ENCODE measurements at regions not wholly inside any gene's neighbourhood (a gene's known extent, or its start where the extent isn't known, plus 50 kb on each side); places are given as distances from the start of the nearest gene placed in this dataset.

DNA sequence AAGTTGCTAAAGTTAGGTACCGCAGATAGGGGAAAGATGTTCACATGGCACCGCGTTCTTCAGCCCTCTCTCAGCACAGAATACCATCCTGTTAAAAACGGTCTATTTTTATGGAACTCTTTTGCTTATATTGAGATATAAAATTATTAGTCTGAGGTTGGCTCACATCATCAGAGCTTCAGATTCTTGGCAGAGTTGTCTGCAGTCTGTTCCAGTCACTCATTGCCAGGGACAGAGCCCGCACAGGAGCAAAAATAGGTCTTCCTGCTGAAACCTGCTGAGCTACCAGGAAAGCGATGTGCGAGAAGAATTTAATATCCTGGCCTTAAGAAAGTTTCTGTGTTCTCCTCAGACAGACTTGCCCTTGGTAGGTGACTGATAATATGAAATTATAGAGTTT, 249.8 kb downstream of the VRK1 start:
- H3K36me3 Mint-ChIP-seq (ENCODE audit: low read depth) = no peaks in the 10 kb centered on the region
- no peak overlapping the region for H3K27ac Mint-ChIP-seq
- no peak overlapping the region for H3K4me3 ChIP-seq (ENCODE audit: low read length)
- H3K27me3 ChIP-seq (ENCODE audit: control insufficient read depth, insufficient read depth, low read length, poor library complexity, severe bottlenecking) = peaks cover 5% of the 10 kb centered on the region
- H3K4me3 Mint-ChIP-seq = no peak overlapping the region
- H3K27me3 Mint-ChIP-seq (ENCODE audit: insufficient read depth) = no peaks in the 10 kb centered on the region
- TF ChIP-seq, protein P1, sequence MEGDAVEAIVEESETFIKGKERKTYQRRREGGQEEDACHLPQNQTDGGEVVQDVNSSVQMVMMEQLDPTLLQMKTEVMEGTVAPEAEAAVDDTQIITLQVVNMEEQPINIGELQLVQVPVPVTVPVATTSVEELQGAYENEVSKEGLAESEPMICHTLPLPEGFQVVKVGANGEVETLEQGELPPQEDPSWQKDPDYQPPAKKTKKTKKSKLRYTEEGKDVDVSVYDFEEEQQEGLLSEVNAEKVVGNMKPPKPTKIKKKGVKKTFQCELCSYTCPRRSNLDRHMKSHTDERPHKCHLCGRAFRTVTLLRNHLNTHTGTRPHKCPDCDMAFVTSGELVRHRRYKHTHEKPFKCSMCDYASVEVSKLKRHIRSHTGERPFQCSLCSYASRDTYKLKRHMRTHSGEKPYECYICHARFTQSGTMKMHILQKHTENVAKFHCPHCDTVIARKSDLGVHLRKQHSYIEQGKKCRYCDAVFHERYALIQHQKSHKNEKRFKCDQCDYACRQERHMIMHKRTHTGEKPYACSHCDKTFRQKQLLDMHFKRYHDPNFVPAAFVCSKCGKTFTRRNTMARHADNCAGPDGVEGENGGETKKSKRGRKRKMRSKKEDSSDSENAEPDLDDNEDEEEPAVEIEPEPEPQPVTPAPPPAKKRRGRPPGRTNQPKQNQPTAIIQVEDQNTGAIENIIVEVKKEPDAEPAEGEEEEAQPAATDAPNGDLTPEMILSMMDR (conservative IDR thresholded peaks at IDR 0.05) = no peak
- no peak overlapping the region for H3K9ac ChIP-seq (ENCODE audit: extremely low read depth, low read length, poor library complexity, severe bottlenecking)
- no peaks in the 10 kb centered on the region for H3K4me1 ChIP-seq (ENCODE audit: control insufficient read depth, insufficient read depth, low read length)
- no peaks in the 10 kb centered on the region for H3K4me1 Mint-ChIP-seq
- H3K9me3 Mint-ChIP-seq = no peaks in the 10 kb centered on the region
- H3K9me3 ChIP-seq (ENCODE audit: control insufficient read depth, low read length) = no peaks in the 10 kb centered on the region
- H3K27ac ChIP-seq (ENCODE audit: low read depth, low read length) = no peak overlapping the region
- DNase-seq = no peak
- no peaks in the 10 kb centered on the region for H3K36me3 ChIP-seq (ENCODE audit: control insufficient read depth, insufficient read depth, low read length)
- WGBS, 2 experiments (ENCODE audit: insufficient coverage in 1 of 2, insufficient read length in 1 of 2) = 94 to 96% methylated on average over 2 to 7 of the region's 7 CpGs

- Histone ChIP-seq H3K27me3 (ENCODE audit: control insufficient read depth, insufficient read depth, low read length, poor library complexity, severe bottlenecking) (no peaks in the 10 kb centered on the region), H3K9ac (ENCODE audit: extremely low read depth, low read length, poor library complexity, severe bottlenecking) (no peak overlapping the region), H3K27ac (ENCODE audit: low read depth, low read length) (no peak overlapping the region), H3K4me1 (ENCODE audit: control insufficient read depth, insufficient read depth, low read length) (no peaks in the 10 kb centered on the region), H3K36me3 (ENCODE audit: control insufficient read depth, insufficient read depth, low read length) (no peaks in the 10 kb centered on the region), H3K4me3 (ENCODE audit: low read length) (no peak overlapping the region), H3K9me3 (ENCODE audit: control insufficient read depth, low read length) (no peaks in the 10 kb centered on the region)
- TF ChIP-seq, protein P1 (conservative IDR thresholded peaks at IDR 0.05) = no peak
- no peak for DNase-seq
- H3K36me3 Mint-ChIP-seq (ENCODE audit: low read depth) = no peaks in the 10 kb centered on the region
- no peaks in the 10 kb centered on the region for H3K27me3 Mint-ChIP-seq (ENCODE audit: insufficient read depth)
- H3K4me1 Mint-ChIP-seq = no peaks in the 10 kb centered on the region
- H3K27ac Mint-ChIP-seq = no peak overlapping the region
- H3K4me3 Mint-ChIP-seq = no peak overlapping the region
- H3K9me3 Mint-ChIP-seq = no peaks in the 10 kb centered on the region
Measured at GRCh38 chr14:97052001-97052400, 254.8 kb downstream of the VRK1 start.

DNA sequence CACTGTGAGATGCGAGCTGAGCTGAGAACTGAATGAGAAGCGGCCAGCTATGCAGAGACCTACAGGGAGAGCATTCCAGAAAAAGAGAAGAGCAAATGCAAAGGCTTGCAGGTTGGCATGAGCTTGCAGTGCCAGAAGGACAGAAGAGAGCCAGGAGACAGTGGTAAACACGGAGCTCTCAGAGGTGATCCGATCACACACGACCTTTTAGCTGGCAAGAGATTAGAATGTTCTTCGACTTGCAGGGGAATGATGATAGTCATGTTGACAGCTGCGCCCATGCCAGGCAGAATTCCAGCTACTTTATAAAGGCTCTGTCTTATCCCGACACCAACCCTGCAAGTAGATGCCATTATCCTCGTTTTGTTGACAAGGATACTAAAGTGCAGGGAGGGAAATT, 256.8 kb downstream of the VRK1 start:
- no peaks in the 10 kb centered on the region for H3K9me3 Mint-ChIP-seq
- Histone ChIP-seq H3K9me3 (ENCODE audit: control insufficient read depth, low read length) (no peaks in the 10 kb centered on the region), H3K4me1 (ENCODE audit: control insufficient read depth, insufficient read depth, low read length) (no peaks in the 10 kb centered on the region), H3K36me3 (ENCODE audit: control insufficient read depth, insufficient read depth, low read length) (no peaks in the 10 kb centered on the region), H3K4me3 (ENCODE audit: low read length) (no peak overlapping the region), H3K9ac (ENCODE audit: extremely low read depth, low read length, poor library complexity, severe bottlenecking) (no peak overlapping the region), H3K27ac (ENCODE audit: low read depth, low read length) (no peak overlapping the region), H3K27me3 (ENCODE audit: control insufficient read depth, insufficient read depth, low read length, poor library complexity, severe bottlenecking) (no peaks in the 10 kb centered on the region)
- TF ChIP-seq, protein P1 (conservative IDR thresholded peaks at IDR 0.05) = no peak
- no peak overlapping the region for H3K27ac Mint-ChIP-seq
- WGBS, 2 experiments (ENCODE audit: insufficient coverage in 1 of 2, insufficient read length in 1 of 2) = 94 to 95% methylated on average over 9 of the region's 9 CpGs
- no peak overlapping the region for H3K4me3 Mint-ChIP-seq
- H3K36me3 Mint-ChIP-seq (ENCODE audit: low read depth) = no peaks in the 10 kb centered on the region
- no peak for DNase-seq
- H3K27me3 Mint-ChIP-seq (ENCODE audit: insufficient read depth) = no peaks in the 10 kb centered on the region
- H3K4me1 Mint-ChIP-seq = no peaks in the 10 kb centered on the region

All from endodermal cell (in vitro differentiated cells).